HG02571 (cell line): ENCODE measurements at regions not wholly inside any gene's neighbourhood (a gene's known extent, or its start where the extent isn't known, plus 50 kb on each side); places are given as distances from the start of the nearest gene placed in this dataset.
"Not testable (repeated sequence)": the region's sequence is repeated elsewhere in the genome, so short reads cannot be mapped to it uniquely, and the experiment has no call there.

Experiments
- ATAC-seq: cut with Tn5 transposase; IDR thresholded peaks from one replicate; pipeline ENCODE4 v1.9.1; 2021; ENCODE audit warnings: mild to moderate bottlenecking, moderate library complexity; ENCODE audit not compliant: unreplicated experiment

DNA sequence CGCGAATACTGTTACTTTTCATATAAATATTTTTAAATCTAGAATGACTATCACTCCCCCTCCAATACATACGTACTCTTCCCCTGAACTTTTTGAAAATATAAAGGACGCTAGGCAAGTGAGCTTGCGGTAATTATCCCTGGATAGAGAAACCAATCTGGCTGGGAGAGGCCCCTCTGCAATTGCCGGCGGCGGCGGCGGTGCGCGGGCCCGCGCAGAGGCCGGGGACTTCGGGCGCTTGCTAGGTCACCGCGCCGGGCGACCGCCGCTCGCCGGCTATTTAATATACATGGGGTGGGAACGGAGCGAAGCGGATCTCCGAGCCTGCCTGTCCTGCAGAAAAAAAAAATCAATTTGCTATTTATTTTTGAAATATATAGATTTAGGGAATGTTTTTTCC, 416.3 kb upstream of the ESRRG start:
- ATAC-seq: no peak

- no peak for ATAC-seq
Observed at GRCh38 chr1:217138799-217139466, 415.7 kb upstream of the ESRRG start.

DNA sequence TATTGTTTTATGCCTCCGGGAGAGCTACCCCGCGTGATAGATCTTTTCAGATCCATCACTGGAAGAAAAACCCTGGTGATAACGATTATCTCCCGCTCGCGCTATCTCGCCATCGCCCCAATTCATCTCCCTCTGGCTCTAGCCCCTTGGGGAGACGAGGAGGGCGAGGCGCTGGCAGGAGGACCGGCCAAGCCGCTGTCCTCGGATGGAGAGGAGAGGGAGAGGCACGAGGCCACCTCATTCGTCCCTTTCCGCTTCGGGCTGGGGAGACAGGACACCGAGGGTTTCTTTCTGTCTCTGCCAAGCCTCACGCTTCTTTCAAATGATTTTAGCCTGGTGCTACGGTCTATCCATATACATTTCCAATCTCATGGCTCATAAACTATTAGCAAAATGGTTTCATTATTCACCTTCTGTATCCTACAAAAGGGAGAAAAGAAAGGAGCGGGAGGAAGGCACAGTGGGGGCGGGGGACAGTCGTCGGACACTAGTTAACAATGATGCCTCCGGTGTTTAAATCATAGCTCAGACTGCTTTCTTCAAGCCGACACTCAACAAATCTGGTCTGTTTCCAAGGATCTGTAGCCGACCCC, 415.0 kb upstream of the ESRRG start:
- no peak for ATAC-seq

GRCh38 chr1:217137210-217137881, 414.1 kb upstream of the ESRRG start:
- ATAC-seq: no peak

DNA sequence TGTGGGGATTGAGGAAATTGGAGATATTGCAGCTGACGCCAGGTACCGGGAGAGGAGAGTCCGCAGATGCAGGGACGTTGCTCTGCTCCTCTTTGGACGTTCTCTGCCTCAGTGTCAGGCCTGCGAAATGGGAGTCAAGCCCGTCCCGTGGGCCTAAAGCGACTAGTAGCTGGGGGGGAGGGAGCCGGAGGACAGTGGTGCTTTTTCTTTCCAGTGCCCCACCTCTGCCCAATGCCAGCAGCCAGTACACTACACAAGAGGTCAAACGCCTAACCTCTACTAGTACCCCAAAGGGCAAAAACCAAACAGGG, 413.6 kb upstream of the ESRRG start:
- ATAC-seq: no peak

DNA sequence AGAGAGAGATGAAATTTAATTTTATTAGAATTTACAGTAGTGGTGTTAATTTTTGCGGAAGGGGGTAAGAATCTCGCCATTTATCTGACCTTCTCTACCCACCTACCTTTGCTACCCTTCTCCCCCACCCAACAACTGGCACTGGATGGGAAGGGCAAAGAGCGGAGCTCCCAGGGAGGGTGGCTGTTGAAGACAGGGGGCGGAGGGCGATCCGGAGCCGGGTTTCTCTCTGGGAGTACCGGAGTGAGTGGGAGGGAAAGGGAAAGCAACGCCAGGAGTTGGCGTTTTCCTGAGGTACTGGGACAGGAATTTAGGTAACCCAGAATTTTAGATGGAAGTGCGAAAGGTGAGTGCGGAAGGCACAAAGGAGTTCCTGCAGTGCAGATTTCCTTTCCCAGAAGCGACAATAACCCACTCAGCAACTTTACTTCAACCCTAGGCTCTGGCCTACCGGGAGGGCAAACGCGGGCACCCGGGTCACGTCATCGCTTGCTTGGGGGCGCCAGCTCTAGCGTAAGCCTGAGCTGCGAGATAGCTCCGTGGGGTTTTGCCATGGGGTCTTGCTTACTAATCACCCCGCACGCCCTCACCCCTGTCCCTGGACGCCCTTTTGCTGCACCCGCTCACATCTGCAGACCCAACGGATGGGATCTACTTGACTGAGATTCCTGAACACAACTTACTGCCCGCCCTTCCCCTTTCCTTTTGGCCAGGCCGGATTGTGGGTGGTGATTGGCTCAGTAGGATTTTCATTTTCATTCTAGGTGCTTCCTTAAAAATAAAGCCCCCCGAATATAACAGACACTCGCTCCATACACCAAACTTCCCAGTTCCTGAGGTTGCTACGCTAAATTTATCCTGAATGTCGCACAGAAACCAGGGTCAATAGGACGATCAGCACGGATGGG, 413.0 kb upstream of the ESRRG start:
- no peak for ATAC-seq

- ATAC-seq: no peak
Observed at GRCh38 chr1:217135569-217135915, 412.3 kb upstream of the ESRRG start.

DNA sequence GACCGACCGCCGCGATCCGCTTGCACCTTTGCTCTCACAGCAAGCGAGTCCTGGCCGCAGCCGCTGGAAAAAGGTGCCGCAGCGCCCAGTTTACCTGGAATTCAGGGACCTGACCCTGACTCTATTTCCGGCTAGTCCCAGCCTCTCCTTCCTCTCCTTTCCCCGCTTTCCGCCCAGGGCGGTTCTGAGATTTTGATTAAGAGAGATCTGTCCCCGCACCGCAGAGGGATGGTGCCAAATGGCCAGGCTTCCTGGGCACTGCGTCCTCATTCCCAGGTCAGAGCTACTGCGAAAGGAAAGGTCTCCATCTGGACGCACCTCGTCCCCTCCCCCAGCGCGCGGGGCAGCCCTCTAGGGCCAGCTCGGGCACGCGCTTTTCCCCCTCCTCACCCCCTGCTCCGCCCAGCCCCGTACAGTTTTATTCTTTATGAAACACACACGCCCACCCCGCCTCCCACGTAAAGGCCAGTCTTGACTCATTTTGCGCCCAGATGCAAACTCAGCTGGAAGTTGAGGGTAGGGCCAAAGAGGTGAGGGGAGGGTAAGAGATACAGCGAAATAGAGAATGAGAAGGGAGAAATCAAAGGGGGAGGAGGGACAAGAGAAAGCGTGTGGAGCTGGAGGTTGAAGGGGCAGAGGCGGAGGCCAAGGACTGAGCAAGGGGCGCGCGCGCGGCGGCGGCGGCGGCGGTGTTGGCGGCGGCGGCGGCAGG, 411.8 kb upstream of the ESRRG start:
- no peak for ATAC-seq

- ATAC-seq: no peak
Observed at GRCh38 chr1:217133958-217134856, 411.0 kb upstream of the ESRRG start.

- ATAC-seq: no peak
Observed at GRCh38 chr1:217133092-217133491, 409.9 kb upstream of the ESRRG start.

- ATAC-seq: not testable (repeated sequence)
Observed at GRCh38 chr1:217123340-217123739, 400.1 kb upstream of the ESRRG start.

- ATAC-seq: no peak
Observed at GRCh38 chr1:217117973-217118465, 394.8 kb upstream of the ESRRG start.

DNA sequence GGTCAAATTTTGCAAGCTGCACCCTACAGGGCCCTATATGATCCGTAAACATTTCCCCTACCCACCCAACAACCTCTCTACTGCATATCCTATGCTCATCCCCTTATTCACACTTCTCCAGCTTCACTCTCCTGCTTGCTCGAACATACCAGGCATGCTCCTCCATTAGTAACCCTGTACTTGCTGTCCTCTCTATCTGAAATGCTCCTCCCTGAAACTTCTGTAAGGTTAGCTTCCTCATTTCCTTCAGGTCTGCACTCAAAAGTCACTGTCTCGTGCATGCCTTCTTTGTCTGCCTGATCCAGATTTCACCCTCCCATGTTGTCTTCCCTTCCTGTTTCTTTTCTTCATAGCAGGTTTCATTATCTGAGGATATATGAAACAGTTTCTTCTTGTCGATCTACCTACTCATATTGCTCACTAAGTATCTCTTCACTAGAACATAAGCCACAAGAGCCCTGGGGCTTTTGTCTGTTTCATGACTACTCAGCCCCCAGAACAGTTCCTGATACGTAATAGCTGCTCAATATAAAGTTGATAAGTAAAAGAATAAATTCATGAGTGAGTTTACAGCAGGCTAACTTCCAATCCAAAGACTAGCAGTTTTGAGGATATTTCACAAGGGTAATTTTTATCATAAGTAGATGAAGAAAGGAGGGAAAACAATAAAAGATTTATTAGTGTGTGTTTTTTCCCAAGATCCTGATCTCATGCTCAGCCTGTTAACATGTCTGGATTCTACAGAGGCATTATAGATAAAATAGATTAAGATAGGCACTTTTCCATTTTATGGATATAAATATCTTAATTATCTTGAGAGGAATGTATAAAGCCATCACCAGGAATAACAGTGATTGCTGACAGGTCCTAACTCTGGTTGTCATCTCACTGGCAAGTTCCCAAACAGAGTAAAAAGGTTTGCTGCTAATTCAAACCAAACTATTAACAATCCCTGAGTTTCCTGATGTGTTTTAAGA, 392.5 kb upstream of the ESRRG start:
- ATAC-seq: no peak

DNA sequence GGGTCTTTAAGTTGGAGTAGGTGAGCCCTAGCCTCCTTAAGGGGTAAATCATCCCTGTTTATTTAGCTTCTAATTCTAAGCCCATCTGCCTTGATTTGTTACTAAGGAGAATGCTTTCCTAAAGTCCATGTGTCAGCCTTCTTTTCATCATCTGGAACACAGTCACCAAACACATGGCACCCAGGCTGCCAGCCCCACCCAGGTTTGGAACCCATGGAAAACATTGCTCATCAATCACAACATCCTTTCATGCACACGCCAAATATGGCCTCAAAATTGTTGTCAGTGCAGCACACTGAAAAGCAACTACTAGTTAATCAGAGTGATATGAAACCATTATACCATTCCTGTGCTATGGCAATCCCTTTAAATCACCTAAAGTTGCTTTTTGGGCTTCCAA, 386.7 kb upstream of the ESRRG start:
- no peak for ATAC-seq

DNA sequence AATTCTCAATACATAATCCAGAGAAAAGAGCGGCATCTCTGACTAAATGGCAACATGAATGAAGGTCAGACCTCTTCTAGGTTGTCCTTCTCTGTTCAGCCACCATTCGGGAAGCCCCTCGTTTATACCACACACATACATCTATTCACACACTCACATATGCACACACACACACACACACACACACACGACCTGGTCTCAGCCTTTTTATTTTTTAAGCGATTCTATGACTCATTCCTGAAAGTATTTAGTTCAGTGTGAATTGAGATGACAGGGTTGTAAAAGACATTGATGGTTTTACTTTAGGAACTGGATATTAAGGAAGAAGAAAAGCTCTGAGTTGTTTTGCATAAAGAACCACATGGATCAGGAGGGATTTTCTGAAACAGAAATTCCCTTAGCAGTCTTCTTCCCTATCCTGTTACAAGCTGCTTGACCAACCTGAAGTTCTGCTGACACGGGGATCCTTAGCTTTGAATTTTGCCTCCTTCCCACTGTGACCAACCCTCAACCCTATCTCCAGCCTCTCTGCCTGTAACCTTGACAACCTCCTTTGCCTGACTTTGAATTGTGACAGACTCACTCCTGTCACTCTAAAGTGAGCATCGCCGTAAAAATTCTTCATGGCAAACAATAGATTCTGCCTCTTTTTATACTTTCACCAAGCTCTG, 383.1 kb upstream of the ESRRG start:
- ATAC-seq: no peak

GRCh38 chr1:217105437-217105836, 382.2 kb upstream of the ESRRG start:
- no peak for ATAC-seq

DNA sequence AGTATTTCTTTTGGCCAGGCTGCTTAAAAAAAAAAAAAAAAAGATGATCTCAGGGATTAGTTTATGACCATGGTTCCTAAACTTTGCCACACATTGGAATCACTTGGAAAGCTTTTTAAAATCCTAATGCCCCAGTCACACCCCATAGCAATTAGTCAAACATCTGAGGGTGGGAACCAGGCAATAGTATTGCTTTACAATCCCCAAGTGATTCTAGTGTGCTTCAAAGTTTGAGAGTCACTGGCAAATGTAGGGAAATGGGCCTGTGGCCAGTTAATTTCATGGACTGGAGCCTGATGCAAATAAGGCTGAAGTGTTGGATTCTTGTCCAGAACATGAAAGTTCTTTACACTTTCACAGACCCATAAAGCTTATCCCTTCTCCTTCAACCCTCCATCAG, 374.6 kb upstream of the ESRRG start:
- ATAC-seq: no peak

DNA sequence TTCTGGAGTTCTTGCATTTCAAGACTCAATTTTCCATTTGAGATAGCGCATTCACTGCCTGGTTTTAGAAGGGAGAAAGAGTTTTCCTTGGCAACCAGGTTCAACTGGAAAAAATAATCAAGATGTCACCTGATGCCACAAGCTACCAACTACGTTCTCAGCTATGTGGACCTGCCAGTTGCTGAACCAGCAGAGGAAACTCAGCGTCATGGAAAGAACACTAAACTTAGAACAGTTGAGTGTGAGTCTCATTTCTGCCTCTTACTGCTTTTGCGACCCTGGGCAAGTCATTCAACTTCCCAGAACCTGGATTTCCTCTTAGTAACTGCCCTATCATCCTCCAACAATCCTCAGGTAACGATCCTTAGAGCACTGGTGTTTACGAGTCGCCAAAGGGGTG, 373.0 kb upstream of the ESRRG start:
- ATAC-seq: no peak
